GM20000 (cell line): ENCODE measurements at regions not wholly inside any gene's neighbourhood (a gene's known extent, or its start where the extent isn't known, plus 50 kb on each side); places are given as distances from the start of the nearest gene placed in this dataset.

Experiments
- DNase-seq: peaks from one replicate; pipeline ENCODE4 v3.0.0; 2012; ENCODE audit warnings: low spot score
- TF ChIP-seq, protein P1 (sequence below): IDR thresholded peaks from 2 replicates; pipeline ENCODE4 v1.5.1; 2012; ENCODE audit warnings: mild to moderate bottlenecking, control low read depth; ENCODE audit errors: extremely low read depth, missing control alignments

DNA sequence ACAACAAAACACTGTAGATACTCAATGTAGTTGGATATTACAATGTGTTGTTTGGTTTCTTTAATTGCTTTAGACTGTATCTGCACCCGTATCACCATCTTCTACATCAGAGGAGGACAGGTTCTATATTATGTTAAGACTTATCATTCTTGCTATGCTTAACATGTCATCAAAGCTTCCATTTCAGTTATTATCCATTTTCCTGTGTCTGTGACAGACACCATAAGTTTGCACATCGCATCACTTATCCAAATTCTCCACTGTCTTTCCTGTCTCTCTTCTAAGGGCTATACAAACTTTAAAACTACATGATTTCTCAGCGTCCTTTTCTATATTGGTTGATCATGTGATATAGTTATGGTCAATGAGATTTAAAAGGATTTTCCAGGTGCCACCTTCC, 719.0 kb downstream of the TBC1D32 start:
- DNase-seq: no peak
- TF ChIP-seq, protein P1, sequence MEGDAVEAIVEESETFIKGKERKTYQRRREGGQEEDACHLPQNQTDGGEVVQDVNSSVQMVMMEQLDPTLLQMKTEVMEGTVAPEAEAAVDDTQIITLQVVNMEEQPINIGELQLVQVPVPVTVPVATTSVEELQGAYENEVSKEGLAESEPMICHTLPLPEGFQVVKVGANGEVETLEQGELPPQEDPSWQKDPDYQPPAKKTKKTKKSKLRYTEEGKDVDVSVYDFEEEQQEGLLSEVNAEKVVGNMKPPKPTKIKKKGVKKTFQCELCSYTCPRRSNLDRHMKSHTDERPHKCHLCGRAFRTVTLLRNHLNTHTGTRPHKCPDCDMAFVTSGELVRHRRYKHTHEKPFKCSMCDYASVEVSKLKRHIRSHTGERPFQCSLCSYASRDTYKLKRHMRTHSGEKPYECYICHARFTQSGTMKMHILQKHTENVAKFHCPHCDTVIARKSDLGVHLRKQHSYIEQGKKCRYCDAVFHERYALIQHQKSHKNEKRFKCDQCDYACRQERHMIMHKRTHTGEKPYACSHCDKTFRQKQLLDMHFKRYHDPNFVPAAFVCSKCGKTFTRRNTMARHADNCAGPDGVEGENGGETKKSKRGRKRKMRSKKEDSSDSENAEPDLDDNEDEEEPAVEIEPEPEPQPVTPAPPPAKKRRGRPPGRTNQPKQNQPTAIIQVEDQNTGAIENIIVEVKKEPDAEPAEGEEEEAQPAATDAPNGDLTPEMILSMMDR: no peak

DNA sequence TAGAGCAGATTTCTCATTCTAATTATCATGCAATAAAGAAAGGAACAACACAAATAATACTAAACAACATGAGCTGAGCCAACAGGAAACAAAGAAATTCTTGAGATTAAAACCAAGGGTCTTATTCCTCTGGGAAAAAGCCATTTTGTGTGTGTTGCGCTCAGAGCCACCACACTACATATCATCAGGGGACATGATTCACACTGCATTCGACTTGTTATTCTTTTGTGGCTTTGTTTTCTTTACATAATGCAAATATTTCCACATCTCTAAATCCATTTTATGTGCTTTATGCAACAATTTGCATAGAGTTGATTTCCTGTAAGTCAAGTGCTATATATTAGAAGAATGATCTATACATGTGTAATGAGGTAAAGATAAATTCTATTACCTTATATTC, 719.6 kb downstream of the TBC1D32 start:
- DNase-seq: no peak
- TF ChIP-seq, protein P1: no peak

DNA sequence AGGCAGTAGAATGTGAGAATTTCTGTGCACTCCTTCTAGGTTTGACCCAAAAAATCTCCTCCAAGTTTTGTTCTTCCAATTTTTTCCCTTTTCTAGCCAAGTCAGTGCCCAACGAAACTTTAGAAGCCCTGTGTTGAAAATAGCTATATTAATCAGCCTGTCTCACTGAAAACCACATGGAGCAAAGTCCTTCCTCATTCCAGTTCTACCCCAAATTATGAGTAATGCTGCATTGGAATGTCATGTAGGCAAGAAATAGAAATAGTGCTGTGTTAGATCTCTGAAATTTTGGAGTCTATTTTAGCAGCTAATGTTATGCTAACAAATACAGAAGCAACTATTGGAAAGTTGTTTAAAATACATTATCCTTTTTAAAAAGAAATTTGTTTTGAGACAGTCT, 725.5 kb downstream of the TBC1D32 start:
- DNase-seq: no peak
- TF ChIP-seq, protein P1: no peak

DNA sequence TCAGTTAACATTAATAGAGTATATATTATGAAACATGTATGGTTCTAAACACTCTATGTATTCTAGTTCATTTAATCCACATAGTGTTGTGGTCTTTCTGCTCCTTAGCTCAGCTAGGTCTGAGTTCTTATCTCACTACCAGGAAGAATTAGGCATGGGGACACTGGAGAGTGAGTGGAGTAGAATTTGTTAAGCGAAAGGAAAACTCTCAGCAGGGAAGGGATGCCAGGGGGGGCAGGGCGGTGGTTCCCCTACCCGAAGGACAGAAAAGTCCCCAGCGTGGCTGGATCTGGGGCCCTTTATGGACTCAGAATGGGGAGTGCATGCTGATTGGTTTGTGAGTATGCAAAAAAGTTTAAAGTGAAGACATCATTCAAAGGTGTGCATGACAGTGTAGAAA, 727.5 kb downstream of the TBC1D32 start:
- no peak for DNase-seq
- TF ChIP-seq, protein P1: no peak

DNA sequence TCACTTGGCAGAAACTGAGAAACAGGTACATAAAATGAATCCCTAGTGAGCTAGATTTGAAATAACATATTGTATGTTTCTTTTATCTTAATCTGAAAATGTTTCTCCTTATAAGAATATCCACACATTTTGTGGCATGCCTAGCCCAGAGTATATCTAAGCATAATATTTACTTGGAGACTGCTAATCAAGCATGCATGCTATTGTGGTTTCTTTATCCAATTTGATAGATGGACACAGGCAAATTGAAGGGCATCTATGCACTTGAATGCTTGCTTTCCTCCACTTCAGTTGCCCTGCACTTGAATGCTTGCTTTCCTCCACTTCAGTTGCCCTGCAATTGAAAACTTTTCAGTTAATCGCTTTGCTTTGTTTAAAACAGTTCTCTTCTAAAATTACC, 729.8 kb downstream of the TBC1D32 start:
- DNase-seq: no peak
- TF ChIP-seq, protein P1: no peak

DNA sequence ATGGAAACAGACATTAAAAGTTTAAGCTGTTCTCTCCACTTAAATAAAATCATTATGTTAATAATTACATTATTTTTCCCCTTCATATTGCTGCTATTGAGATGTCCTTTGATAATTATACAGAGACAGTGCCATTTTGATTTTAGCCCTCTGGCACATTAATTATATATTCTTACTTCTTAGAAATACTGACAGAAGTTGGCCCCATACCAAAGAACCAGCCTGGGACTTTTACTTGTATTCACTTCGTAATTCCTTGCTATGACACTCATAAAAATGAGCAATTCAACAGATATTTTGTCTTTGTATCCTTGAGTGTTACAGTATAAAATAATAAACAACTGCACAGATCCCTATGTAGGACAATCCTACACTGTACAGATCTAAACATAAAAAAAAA, 743.7 kb downstream of the TBC1D32 start:
- TF ChIP-seq, protein P1: no peak
- DNase-seq: no peak

DNA sequence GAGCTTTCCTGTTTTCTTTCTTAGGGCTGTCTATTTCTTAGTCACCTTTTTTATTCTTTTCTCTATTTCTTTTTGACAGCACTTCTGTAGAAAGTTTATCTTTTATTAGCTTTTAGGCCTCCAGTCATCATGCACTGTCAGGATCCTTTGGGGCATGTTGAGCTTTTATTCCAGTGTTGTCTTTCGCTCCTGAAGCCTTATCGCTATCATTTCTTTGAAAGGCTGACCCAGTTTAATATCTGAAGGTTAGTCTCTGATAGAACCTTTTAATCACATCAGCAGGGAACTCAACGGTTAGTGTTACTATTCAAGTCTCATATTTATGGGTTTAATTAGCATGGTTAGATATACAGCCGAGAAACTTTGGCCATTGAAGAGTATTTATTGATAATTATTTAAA, 745.9 kb downstream of the TBC1D32 start:
- TF ChIP-seq, protein P1: no peak
- DNase-seq: no peak
